ENCODE measurements at regions not wholly inside any gene's neighbourhood (a gene's known extent, or its start where the extent isn't known, plus 50 kb on each side); places are given as distances from the start of the nearest gene placed in this dataset.
A peak's percentile ranks its signal among the peaks of the same experiment; 100 is the strongest.

- DNase-seq (ENCODE audit: extremely low read depth, low read depth): no peak
Measured at GRCh38 chr2:181764095-181764963, 84.0 kb upstream of the NEUROD1 start.

- no peak for DNase-seq (ENCODE audit: extremely low read depth, low read depth)
Measured at GRCh38 chr2:181766129-181766528, 85.8 kb upstream of the NEUROD1 start.

- no peak for DNase-seq (ENCODE audit: extremely low read depth, low read depth)
Measured at GRCh38 chr2:181770150-181770549, 89.8 kb upstream of the NEUROD1 start.

- DNase-seq (ENCODE audit: extremely low read depth, low read depth): no peak
Measured at GRCh38 chr2:181771356-181771755, 91.0 kb upstream of the NEUROD1 start.

GRCh38 chr2:181772334-181772733, 92.0 kb upstream of the NEUROD1 start:
- no peak for DNase-seq (ENCODE audit: extremely low read depth, low read depth)

GRCh38 chr2:181772777-181773176, 92.5 kb upstream of the NEUROD1 start:
- no peak for DNase-seq (ENCODE audit: extremely low read depth, low read depth)

- DNase-seq (ENCODE audit: extremely low read depth, low read depth): peak; percentile 18
Measured at GRCh38 chr2:181774685-181775084, 94.4 kb upstream of the NEUROD1 start.

GRCh38 chr2:181776336-181776735, 96.0 kb upstream of the NEUROD1 start:
- DNase-seq (ENCODE audit: extremely low read depth, low read depth): no peak

GRCh38 chr2:181777734-181778133, 97.4 kb upstream of the NEUROD1 start:
- no peak for DNase-seq (ENCODE audit: extremely low read depth, low read depth)

- DNase-seq (ENCODE audit: extremely low read depth, low read depth): no peak
Measured at GRCh38 chr2:181778621-181779201, 98.4 kb upstream of the NEUROD1 start.

- DNase-seq (ENCODE audit: extremely low read depth, low read depth): no peak
Measured at GRCh38 chr2:181779288-181780021, 99.1 kb upstream of the NEUROD1 start.

GRCh38 chr2:181780047-181780651, 99.8 kb upstream of the NEUROD1 start:
- no peak for DNase-seq (ENCODE audit: extremely low read depth, low read depth)

GRCh38 chr2:181780657-181781056, 100.3 kb upstream of the NEUROD1 start:
- no peak for DNase-seq (ENCODE audit: extremely low read depth, low read depth)

GRCh38 chr2:181781078-181781786, 100.9 kb upstream of the NEUROD1 start:
- DNase-seq (ENCODE audit: extremely low read depth, low read depth): no peak

GRCh38 chr2:181782660-181783059, 102.3 kb upstream of the NEUROD1 start:
- no peak for DNase-seq (ENCODE audit: extremely low read depth, low read depth)

- DNase-seq (ENCODE audit: extremely low read depth, low read depth): peak; percentile 71
Measured at GRCh38 chr2:181784556-181784955, 104.2 kb upstream of the NEUROD1 start.

- peak; percentile 23 for DNase-seq (ENCODE audit: extremely low read depth, low read depth)
Measured at GRCh38 chr2:181785691-181786344, 105.5 kb upstream of the NEUROD1 start.

GRCh38 chr2:181786371-181787228, 104.9 kb upstream of the ITPRID2 start:
- no peak for DNase-seq (ENCODE audit: extremely low read depth, low read depth)

Data from NCI-H460 (cell line).